ENCODE measurements at regions not wholly inside any gene's neighbourhood (a gene's known extent, or its start where the extent isn't known, plus 50 kb on each side); places are given as distances from the start of the nearest gene placed in this dataset.
"Not testable (repeated sequence)": the region's sequence is repeated elsewhere in the genome, so short reads cannot be mapped to it uniquely, and the experiment has no call there.

DNA sequence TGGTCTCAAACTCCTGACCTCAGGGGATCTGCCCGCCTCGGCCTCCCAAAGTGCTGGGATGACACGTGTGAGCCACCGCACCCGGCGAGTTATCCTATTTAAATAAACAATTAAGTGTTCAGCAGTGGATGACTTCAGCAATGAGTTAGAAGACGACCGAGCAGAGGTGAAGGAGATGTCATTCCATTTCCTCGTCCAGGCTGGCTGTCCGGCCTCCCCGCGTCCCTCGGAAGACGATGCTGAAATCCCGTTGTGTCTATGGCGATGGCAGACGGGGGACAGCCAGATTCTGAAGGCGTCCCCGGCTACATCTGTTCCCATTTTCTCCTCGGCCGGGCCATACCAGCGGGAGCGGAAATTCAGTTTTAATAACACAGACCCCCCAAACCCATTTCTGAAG, 209.8 kb downstream of the CRLF2 start:
- Histone ChIP-seq H3K36me3 (ENCODE audit: insufficient read depth, low read depth, low read length) (no peaks in the 10 kb centered on the region), H3K27ac (ENCODE audit: low read length) (no peak overlapping the region), H3K9ac (ENCODE audit: low read depth, low read length) (no peak overlapping the region), H3K4me1 (ENCODE audit: insufficient read depth, low read length) (no peaks in the 10 kb centered on the region), H3K4me3 (ENCODE audit: low read length) (no peak overlapping the region), H3K27me3 (ENCODE audit: insufficient read depth, low read length) (no peaks in the 10 kb centered on the region), H3K9me3 (ENCODE audit: insufficient read depth, low read depth, low read length) (no peaks in the 10 kb centered on the region; the same call in 1 of the 2 replicates)

GRCh38 chrX:997631-998137, 214.8 kb downstream of the CRLF2 start:
- Histone ChIP-seq H3K4me1 (ENCODE audit: insufficient read depth, low read length) (peaks cover 6% of the 10 kb centered on the region; the same call in 1 of the 2 replicates), H3K27me3 (ENCODE audit: insufficient read depth, low read length) (no peaks in the 10 kb centered on the region), H3K36me3 (ENCODE audit: insufficient read depth, low read depth, low read length) (no peaks in the 10 kb centered on the region), H3K4me3 (ENCODE audit: low read length) (peak overlapping the region; percentile 7; the same call in 1 of the 2 replicates), H3K9me3 (ENCODE audit: insufficient read depth, low read depth, low read length) (peaks cover 11% of the 10 kb centered on the region; the same call in 1 of the 2 replicates), H3K9ac (ENCODE audit: low read depth, low read length) (peak overlapping the region; percentile 43; the same call in 1 of the 2 replicates), H3K27ac (ENCODE audit: low read length) (peak overlapping the region; percentile 34)

- Histone ChIP-seq H3K27me3 (ENCODE audit: insufficient read depth, low read length) (no peaks in the 10 kb centered on the region), H3K9me3 (ENCODE audit: insufficient read depth, low read depth, low read length) (peaks cover 14% of the 10 kb centered on the region; the same call in 1 of the 2 replicates), H3K9ac (ENCODE audit: low read depth, low read length) (no peak overlapping the region), H3K4me1 (ENCODE audit: insufficient read depth, low read length) (peaks cover 6% of the 10 kb centered on the region; the same call in 1 of the 2 replicates), H3K36me3 (ENCODE audit: insufficient read depth, low read depth, low read length) (no peaks in the 10 kb centered on the region), H3K27ac (ENCODE audit: low read length) (no peak overlapping the region), H3K4me3 (ENCODE audit: low read length) (no peak overlapping the region)
Observed at GRCh38 chrX:994780-995179, 217.7 kb downstream of the CRLF2 start.

GRCh38 chrX:989959-990510, 222.4 kb downstream of the CRLF2 start:
- no peaks in the 10 kb centered on the region for H3K27me3 ChIP-seq (ENCODE audit: insufficient read depth, low read length)
- peaks cover 11% of the 10 kb centered on the region; the same call in 1 of the 2 replicates for H3K9me3 ChIP-seq (ENCODE audit: insufficient read depth, low read depth, low read length)
- H3K9ac ChIP-seq (ENCODE audit: low read depth, low read length): no peak overlapping the region
- H3K4me1 ChIP-seq (ENCODE audit: insufficient read depth, low read length): no peaks in the 10 kb centered on the region
- no peaks in the 10 kb centered on the region for H3K36me3 ChIP-seq (ENCODE audit: insufficient read depth, low read depth, low read length)
- no peak overlapping the region for H3K27ac ChIP-seq (ENCODE audit: low read length)
- H3K4me3 ChIP-seq (ENCODE audit: low read length): no peak overlapping the region

- H3K9me3 ChIP-seq (ENCODE audit: insufficient read depth, low read depth, low read length): peaks cover 20% of the 10 kb centered on the region; the same call in 1 of the 2 replicates
- H3K27ac ChIP-seq (ENCODE audit: low read length); H3K4me3 ChIP-seq (ENCODE audit: low read length); H3K36me3 ChIP-seq (ENCODE audit: insufficient read depth, low read depth, low read length); H3K4me1 ChIP-seq (ENCODE audit: insufficient read depth, low read length); H3K27me3 ChIP-seq (ENCODE audit: insufficient read depth, low read length); H3K9ac ChIP-seq (ENCODE audit: low read depth, low read length): not testable (repeated sequence)
Observed at GRCh38 chrX:988530-988929, 223.9 kb downstream of the CRLF2 start.

GRCh38 chrX:981791-982626, 230.4 kb downstream of the CRLF2 start:
- Histone ChIP-seq H3K4me1 (ENCODE audit: insufficient read depth, low read length) (no peaks in the 10 kb centered on the region), H3K4me3 (ENCODE audit: low read length) (peak overlapping the region; percentile 48), H3K9me3 (ENCODE audit: insufficient read depth, low read depth, low read length) (peaks cover 14% of the 10 kb centered on the region; the same call in 1 of the 2 replicates), H3K27me3 (ENCODE audit: insufficient read depth, low read length) (no peaks in the 10 kb centered on the region), H3K27ac (ENCODE audit: low read length) (no peak overlapping the region), H3K9ac (ENCODE audit: low read depth, low read length) (no peak overlapping the region), H3K36me3 (ENCODE audit: insufficient read depth, low read depth, low read length) (no peaks in the 10 kb centered on the region)

GRCh38 chrX:980587-981235, 231.7 kb downstream of the CRLF2 start:
- Histone ChIP-seq H3K27ac (ENCODE audit: low read length) (no peak overlapping the region), H3K9me3 (ENCODE audit: insufficient read depth, low read depth, low read length) (peaks cover 20% of the 10 kb centered on the region; the same call in 1 of the 2 replicates), H3K27me3 (ENCODE audit: insufficient read depth, low read length) (no peaks in the 10 kb centered on the region), H3K4me3 (ENCODE audit: low read length) (peak overlapping the region; percentile 48; the same call in 1 of the 2 replicates), H3K4me1 (ENCODE audit: insufficient read depth, low read length) (no peaks in the 10 kb centered on the region), H3K9ac (ENCODE audit: low read depth, low read length) (no peak overlapping the region), H3K36me3 (ENCODE audit: insufficient read depth, low read depth, low read length) (no peaks in the 10 kb centered on the region)

DNA sequence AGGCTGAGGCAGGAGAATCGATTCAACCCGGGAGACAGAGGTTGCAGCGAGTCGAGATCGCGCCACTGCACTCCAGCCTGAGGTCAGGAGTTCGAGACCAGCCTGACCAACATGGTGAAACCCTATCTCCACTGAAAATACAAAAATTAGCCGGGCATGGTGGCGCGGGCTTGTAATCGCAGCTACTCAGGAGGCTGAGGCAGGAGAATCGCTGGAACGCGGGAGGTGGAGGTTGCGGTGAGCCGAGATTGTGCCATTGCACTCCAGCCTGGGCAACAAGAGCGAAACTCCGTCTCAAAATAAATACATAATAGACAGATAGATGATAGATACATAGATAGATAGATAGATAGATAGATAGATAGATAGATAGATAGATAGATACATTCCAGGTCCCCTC, 233.3 kb downstream of the CRLF2 start:
- H3K27me3 ChIP-seq (ENCODE audit: insufficient read depth, low read length); H3K9ac ChIP-seq (ENCODE audit: low read depth, low read length); H3K4me1 ChIP-seq (ENCODE audit: insufficient read depth, low read length); H3K36me3 ChIP-seq (ENCODE audit: insufficient read depth, low read depth, low read length); H3K4me3 ChIP-seq (ENCODE audit: low read length); H3K27ac ChIP-seq (ENCODE audit: low read length): not testable (repeated sequence)
- H3K9me3 ChIP-seq (ENCODE audit: insufficient read depth, low read depth, low read length): peaks cover 14% of the 10 kb centered on the region; the same call in 1 of the 2 replicates

DNA sequence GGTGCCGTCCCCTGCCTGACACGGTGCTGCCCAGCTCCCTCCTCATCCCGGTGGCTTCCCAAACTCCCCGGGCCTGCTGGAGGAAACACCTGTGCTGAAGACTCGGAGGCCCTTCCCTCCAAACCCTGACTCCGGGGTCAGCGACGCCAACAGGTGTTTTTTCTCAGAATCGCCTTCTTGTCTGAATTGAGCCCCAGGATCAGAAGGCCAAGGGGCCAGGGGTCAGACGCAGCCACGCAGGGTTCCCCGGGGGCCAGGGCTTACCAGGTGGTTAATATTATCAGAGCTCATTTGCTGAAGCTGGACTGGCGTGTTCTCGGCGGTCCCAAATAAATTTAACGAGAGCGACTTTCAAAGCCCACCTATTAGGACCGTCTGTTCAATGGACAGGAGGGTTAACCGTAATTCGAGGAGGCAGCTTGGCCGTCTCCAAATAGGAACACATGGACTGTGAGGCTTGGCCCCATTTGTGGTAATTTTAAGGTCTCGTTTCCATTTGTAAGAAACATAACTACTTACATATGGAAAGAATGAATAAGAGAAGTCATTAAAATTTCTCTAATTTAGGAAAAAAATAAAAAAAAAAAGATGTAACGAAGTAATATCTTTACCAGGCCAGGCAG, 239.3 kb downstream of the CRLF2 start:
- Histone ChIP-seq H3K36me3 (ENCODE audit: insufficient read depth, low read depth, low read length) (no peaks in the 10 kb centered on the region), H3K4me3 (ENCODE audit: low read length) (no peak overlapping the region), H3K27me3 (ENCODE audit: insufficient read depth, low read length) (no peaks in the 10 kb centered on the region), H3K9me3 (ENCODE audit: insufficient read depth, low read depth, low read length) (peaks cover 7% of the 10 kb centered on the region; the same call in 1 of the 2 replicates), H3K4me1 (ENCODE audit: insufficient read depth, low read length) (no peaks in the 10 kb centered on the region), H3K27ac (ENCODE audit: low read length) (no peak overlapping the region), H3K9ac (ENCODE audit: low read depth, low read length) (no peak overlapping the region)

- no peaks in the 10 kb centered on the region for H3K36me3 ChIP-seq (ENCODE audit: insufficient read depth, low read depth, low read length)
- H3K9ac ChIP-seq (ENCODE audit: low read depth, low read length): no peak overlapping the region
- no peak overlapping the region for H3K27ac ChIP-seq (ENCODE audit: low read length)
- H3K27me3 ChIP-seq (ENCODE audit: insufficient read depth, low read length): no peaks in the 10 kb centered on the region
- no peaks in the 10 kb centered on the region for H3K4me1 ChIP-seq (ENCODE audit: insufficient read depth, low read length)
- no peaks in the 10 kb centered on the region; the same call in 1 of the 2 replicates for H3K9me3 ChIP-seq (ENCODE audit: insufficient read depth, low read depth, low read length)
- H3K4me3 ChIP-seq (ENCODE audit: low read length): no peak overlapping the region
Observed at GRCh38 chrX:968148-968965, 244.1 kb downstream of the CRLF2 start.

Data from iPS-20b (cell line).